HG02981 (cell line): ENCODE measurements at regions not wholly inside any gene's neighbourhood (a gene's known extent, or its start where the extent isn't known, plus 50 kb on each side); places are given as distances from the start of the nearest gene placed in this dataset.

ENCODE experiments used
- ATAC-seq: cut with Tn5 transposase; IDR thresholded peaks from one replicate; pipeline ENCODE4 v1.9.1; 2021; ENCODE audit warnings: mild to moderate bottlenecking, moderate library complexity; ENCODE audit not compliant: unreplicated experiment

- ATAC-seq = no peak
Observed at GRCh38 chr5:168106008-168106761, 185.3 kb upstream of the WWC1 start.

- ATAC-seq = no peak
Observed at GRCh38 chr5:168109441-168109840, 182.0 kb upstream of the WWC1 start.

- ATAC-seq = no peak
Observed at GRCh38 chr5:168110384-168110783, 181.1 kb upstream of the WWC1 start.

- no peak for ATAC-seq
Observed at GRCh38 chr5:168110870-168111832, 180.3 kb upstream of the WWC1 start.

- ATAC-seq = peak; percentile 86
Observed at GRCh38 chr5:168114444-168115017, 176.9 kb upstream of the WWC1 start.

- ATAC-seq = no peak
Observed at GRCh38 chr5:168117469-168117868, 174.0 kb upstream of the WWC1 start.

- ATAC-seq = no peak
Observed at GRCh38 chr5:168118042-168118668, 173.3 kb upstream of the WWC1 start.

GRCh38 chr5:168120401-168121137 lies 170.9 kb upstream of the WWC1 start:
- no peak for ATAC-seq

- no peak for ATAC-seq
Observed at GRCh38 chr5:168121138-168121494, 170.3 kb upstream of the WWC1 start.

GRCh38 chr5:168123631-168124528 lies 167.6 kb upstream of the WWC1 start:
- ATAC-seq = peak; percentile 88

- ATAC-seq = no peak
Observed at GRCh38 chr5:168125445-168126199, 165.8 kb upstream of the WWC1 start.

GRCh38 chr5:168126606-168127005 lies 164.8 kb upstream of the WWC1 start:
- no peak for ATAC-seq

GRCh38 chr5:168128111-168128510 lies 163.3 kb upstream of the WWC1 start:
- no peak for ATAC-seq

GRCh38 chr5:168128557-168128956 lies 162.9 kb upstream of the WWC1 start:
- no peak for ATAC-seq

GRCh38 chr5:168131519-168131918 lies 159.9 kb upstream of the WWC1 start:
- ATAC-seq = no peak

GRCh38 chr5:168132241-168132641 lies 159.2 kb upstream of the WWC1 start:
- no peak for ATAC-seq

- ATAC-seq = peak; percentile 94
Observed at GRCh38 chr5:168135897-168136296, 155.5 kb upstream of the WWC1 start.

GRCh38 chr5:168136340-168136739 lies 155.1 kb upstream of the WWC1 start:
- ATAC-seq = peak; percentile 15

GRCh38 chr5:168137265-168137664 lies 154.2 kb upstream of the WWC1 start:
- ATAC-seq = peak; percentile 57
